ENCODE measurements at regions not wholly inside any gene's neighbourhood (a gene's known extent, or its start where the extent isn't known, plus 50 kb on each side); places are given as distances from the start of the nearest gene placed in this dataset.

DNA sequence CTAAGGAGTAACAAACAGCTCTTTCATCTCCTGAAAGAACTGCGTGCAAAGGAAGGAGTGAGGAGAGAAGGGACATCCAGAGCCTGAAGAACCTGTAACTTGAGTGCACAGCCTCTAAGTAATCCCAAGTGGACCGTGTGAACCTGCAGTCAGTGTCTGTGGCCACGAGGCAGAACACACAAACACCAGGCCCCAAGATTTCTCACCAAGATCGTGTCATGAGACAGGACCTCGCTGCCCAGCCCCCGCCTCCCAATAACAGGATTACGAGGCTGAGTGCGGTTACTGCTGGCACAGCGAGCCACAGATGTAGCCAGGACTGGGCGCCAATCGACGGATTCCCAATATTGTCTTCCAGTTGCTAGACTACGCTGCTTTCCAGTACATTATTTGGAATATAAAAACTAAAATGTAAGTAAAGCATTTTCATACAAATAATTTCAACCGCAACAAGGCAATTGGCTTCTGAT lies 101.3 kb upstream of the SLC25A33 start (continued):
- TF ChIP-seq, protein P1, sequence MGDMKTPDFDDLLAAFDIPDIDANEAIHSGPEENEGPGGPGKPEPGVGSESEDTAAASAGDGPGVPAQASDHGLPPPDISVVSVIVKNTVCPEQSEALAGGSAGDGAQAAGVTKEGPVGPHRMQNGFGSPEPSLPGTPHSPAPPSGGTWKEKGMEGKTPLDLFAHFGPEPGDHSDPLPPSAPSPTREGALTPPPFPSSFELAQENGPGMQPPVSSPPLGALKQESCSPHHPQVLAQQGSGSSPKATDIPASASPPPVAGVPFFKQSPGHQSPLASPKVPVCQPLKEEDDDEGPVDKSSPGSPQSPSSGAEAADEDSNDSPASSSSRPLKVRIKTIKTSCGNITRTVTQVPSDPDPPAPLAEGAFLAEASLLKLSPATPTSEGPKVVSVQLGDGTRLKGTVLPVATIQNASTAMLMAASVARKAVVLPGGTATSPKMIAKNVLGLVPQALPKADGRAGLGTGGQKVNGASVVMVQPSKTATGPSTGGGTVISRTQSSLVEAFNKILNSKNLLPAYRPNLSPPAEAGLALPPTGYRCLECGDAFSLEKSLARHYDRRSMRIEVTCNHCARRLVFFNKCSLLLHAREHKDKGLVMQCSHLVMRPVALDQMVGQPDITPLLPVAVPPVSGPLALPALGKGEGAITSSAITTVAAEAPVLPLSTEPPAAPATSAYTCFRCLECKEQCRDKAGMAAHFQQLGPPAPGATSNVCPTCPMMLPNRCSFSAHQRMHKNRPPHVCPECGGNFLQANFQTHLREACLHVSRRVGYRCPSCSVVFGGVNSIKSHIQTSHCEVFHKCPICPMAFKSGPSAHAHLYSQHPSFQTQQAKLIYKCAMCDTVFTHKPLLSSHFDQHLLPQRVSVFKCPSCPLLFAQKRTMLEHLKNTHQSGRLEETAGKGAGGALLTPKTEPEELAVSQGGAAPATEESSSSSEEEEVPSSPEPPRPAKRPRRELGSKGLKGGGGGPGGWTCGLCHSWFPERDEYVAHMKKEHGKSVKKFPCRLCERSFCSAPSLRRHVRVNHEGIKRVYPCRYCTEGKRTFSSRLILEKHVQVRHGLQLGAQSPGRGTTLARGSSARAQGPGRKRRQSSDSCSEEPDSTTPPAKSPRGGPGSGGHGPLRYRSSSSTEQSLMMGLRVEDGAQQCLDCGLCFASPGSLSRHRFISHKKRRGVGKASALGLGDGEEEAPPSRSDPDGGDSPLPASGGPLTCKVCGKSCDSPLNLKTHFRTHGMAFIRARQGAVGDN (IDR thresholded peaks at IDR 0.05), result no peak
- no peak for TF ChIP-seq ZNF622 (IDR thresholded peaks at IDR 0.05)

DNA sequence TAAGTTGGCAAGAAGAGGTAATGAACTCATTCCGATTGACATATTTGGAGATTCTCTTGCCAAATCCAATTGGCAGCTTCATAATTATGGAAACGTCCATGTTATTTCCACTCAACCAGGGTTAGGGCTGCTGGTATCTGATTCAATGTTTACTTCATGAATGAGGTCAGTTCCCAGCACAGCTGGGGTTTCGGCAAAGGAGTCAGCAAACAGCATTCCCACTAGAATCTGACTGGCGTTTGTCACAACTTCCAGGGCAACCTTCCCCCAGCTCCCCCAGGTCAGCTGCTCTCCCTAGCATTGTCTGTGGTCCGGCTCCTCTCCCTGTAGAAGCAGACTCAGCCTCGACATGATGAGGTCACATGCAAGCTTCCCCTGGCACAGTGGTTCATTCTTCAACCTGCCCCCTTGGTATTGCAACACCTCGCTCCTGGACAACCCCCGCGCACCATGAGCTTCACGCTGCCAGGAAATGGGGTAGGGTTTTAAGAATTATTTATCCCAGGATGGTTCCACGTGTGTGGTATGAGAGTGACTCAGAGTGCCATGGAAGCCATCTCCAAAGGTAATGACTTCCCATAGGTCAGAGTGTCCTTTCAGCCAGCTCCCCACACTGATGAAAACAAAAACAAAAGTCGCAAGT lies 100.7 kb upstream of the SLC25A33 start:
- Histone ChIP-seq H4K20me1 (ENCODE audit: control insufficient read depth, insufficient read depth) (no peaks in the 10 kb centered on the region), H3K9ac (ENCODE audit: control insufficient read depth, insufficient read depth, low read length) (no peak overlapping the region), H2AFZ (ENCODE audit: control insufficient read depth, low read depth, low read length) (no peak overlapping the region), H3K27ac (ENCODE audit: control insufficient read depth, insufficient read depth) (no peak overlapping the region), H3K9me3 (replicated peaks; ENCODE audit: control insufficient read depth, insufficient read depth, low read length) (no peaks in the 10 kb centered on the region), H3K27me3 (replicated peaks in 1 of 2; ENCODE audit: control insufficient read depth in 2 of 2, insufficient read depth in 2 of 2, low read length in 1 of 2) (0 out of 4 replicates have a peak, but pooled peaks cover 0 to 2% of the 10 kb centered on the region in 2 experiments), H3K79me2 (ENCODE audit: control insufficient read depth, insufficient read depth, low read length) (no peaks in the 10 kb centered on the region), H3K4me2 (ENCODE audit: control insufficient read depth, insufficient read depth) (no peak overlapping the region), H3K36me3 (ENCODE audit: control insufficient read depth in 2 of 2, insufficient read depth in 2 of 2, low read length in 1 of 2) (no peaks in the 10 kb centered on the region), H3K4me1 (ENCODE audit: control insufficient read depth, insufficient read depth, low read length) (no peaks in the 10 kb centered on the region), H3K4me3 (no peak overlapping the region)
- in situ Hi-C loops (cut with MboI), result no loop called here
- CTCF ChIA-PET, result interaction anchor here (0.7 to 1.6 kb wide), 3 partner anchors 9 to 171 kb away, joined by 3 to 7 read pairs (median 3); no protein-coding TSS in a partner anchor
- intact Hi-C loops (cut with micrococcal nuclease; ENCODE audit: unreplicated experiment), result no loop called here
- DNase-seq (ENCODE audit: low read depth, low spot score) (no peak), ATAC-seq (no peak), FAIRE-seq (no peak)
- RAD21 ChIA-PET (ENCODE audit: unreplicated experiment), result no interaction called here
- POLR2A ChIA-PET, result no interaction called here
- SMC1A ChIA-PET (ENCODE audit: uncharacterized antibody, unreplicated experiment), result interaction anchor here (1.0 to 1.4 kb wide), 3 partner anchors 13 to 150 kb away, joined by 3 to 5 read pairs (median 4); no protein-coding TSS in a partner anchor
- no TSS peak for BruUV-seq (replicated peaks)
- TF ChIP-seq CHD4 (IDR thresholded peaks at IDR 0.05) (no peak), PML (IDR thresholded peaks at IDR 0.05; ENCODE audit: low read length) (no peak), JUND (IDR thresholded peaks at IDR 0.05; ENCODE audit: low read depth, low read length) (no peak), TCF7 (IDR thresholded peaks at IDR 0.05; ENCODE audit: borderline replicate concordance) (no peak)
- TF ChIP-seq, protein P2, sequence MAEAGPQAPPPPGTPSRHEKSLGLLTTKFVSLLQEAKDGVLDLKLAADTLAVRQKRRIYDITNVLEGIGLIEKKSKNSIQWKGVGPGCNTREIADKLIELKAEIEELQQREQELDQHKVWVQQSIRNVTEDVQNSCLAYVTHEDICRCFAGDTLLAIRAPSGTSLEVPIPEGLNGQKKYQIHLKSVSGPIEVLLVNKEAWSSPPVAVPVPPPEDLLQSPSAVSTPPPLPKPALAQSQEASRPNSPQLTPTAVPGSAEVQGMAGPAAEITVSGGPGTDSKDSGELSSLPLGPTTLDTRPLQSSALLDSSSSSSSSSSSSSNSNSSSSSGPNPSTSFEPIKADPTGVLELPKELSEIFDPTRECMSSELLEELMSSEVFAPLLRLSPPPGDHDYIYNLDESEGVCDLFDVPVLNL (IDR thresholded peaks at IDR 0.05; ENCODE audit: low read depth, low read length), result no peak
- TF ChIP-seq, protein P3, sequence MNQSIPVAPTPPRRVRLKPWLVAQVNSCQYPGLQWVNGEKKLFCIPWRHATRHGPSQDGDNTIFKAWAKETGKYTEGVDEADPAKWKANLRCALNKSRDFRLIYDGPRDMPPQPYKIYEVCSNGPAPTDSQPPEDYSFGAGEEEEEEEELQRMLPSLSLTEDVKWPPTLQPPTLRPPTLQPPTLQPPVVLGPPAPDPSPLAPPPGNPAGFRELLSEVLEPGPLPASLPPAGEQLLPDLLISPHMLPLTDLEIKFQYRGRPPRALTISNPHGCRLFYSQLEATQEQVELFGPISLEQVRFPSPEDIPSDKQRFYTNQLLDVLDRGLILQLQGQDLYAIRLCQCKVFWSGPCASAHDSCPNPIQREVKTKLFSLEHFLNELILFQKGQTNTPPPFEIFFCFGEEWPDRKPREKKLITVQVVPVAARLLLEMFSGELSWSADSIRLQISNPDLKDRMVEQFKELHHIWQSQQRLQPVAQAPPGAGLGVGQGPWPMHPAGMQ (IDR thresholded peaks at IDR 0.05; ENCODE audit: borderline replicate concordance), result no peak
- TF ChIP-seq, protein P4, sequence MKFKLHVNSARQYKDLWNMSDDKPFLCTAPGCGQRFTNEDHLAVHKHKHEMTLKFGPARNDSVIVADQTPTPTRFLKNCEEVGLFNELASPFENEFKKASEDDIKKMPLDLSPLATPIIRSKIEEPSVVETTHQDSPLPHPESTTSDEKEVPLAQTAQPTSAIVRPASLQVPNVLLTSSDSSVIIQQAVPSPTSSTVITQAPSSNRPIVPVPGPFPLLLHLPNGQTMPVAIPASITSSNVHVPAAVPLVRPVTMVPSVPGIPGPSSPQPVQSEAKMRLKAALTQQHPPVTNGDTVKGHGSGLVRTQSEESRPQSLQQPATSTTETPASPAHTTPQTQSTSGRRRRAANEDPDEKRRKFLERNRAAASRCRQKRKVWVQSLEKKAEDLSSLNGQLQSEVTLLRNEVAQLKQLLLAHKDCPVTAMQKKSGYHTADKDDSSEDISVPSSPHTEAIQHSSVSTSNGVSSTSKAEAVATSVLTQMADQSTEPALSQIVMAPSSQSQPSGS (IDR thresholded peaks at IDR 0.05; ENCODE audit: low read length), result no peak
- 44% methylated on average over 12 of the region's 12 CpGs for WGBS (ENCODE audit: insufficient coverage, insufficient replicate concordance, low lambda C conversion rate, missing lambda C conversion rate)
